ENCODE measurements at regions not wholly inside any gene's neighbourhood (a gene's known extent, or its start where the extent isn't known, plus 50 kb on each side); places are given as distances from the start of the nearest gene placed in this dataset.
"Not testable (repeated sequence)": the region's sequence is repeated elsewhere in the genome, so short reads cannot be mapped to it uniquely, and the experiment has no call there.

- DNase-seq: no peak
Measured at GRCh38 chr9:106111039-106111730, 416.8 kb downstream of the TMEM38B start.

GRCh38 chr9:106112935-106113334 is 418.6 kb downstream of the TMEM38B start:
- no peak for DNase-seq

- no peak for DNase-seq
Measured at GRCh38 chr9:106119176-106119575, 424.8 kb downstream of the TMEM38B start.

GRCh38 chr9:106120071-106120470 is 425.7 kb downstream of the TMEM38B start:
- DNase-seq: no peak

- DNase-seq: no peak
Measured at GRCh38 chr9:106127776-106128175, 433.4 kb downstream of the TMEM38B start.

- DNase-seq: no peak
Measured at GRCh38 chr9:106130374-106130773, 436.0 kb downstream of the TMEM38B start.

- DNase-seq: no peak
Measured at GRCh38 chr9:106143781-106144180, 449.4 kb downstream of the TMEM38B start.

GRCh38 chr9:106146066-106146840 is 451.9 kb downstream of the TMEM38B start:
- no peak for DNase-seq

GRCh38 chr9:106146886-106147285 is 452.5 kb downstream of the TMEM38B start:
- DNase-seq: no peak

- no peak for DNase-seq
Measured at GRCh38 chr9:106149956-106150355, 455.6 kb downstream of the TMEM38B start.

GRCh38 chr9:106156465-106156864 is 462.1 kb downstream of the TMEM38B start:
- no peak for DNase-seq

- no peak for DNase-seq
Measured at GRCh38 chr9:106172265-106172664, 477.9 kb downstream of the TMEM38B start.

GRCh38 chr9:106174346-106174745 is 480.0 kb downstream of the TMEM38B start:
- no peak for DNase-seq

- DNase-seq: no peak
Measured at GRCh38 chr9:106177216-106177615, 482.9 kb downstream of the TMEM38B start.

- no peak for DNase-seq
Measured at GRCh38 chr9:106179191-106179590, 484.9 kb downstream of the TMEM38B start.

GRCh38 chr9:106203815-106204516 is 509.6 kb downstream of the TMEM38B start:
- not testable (repeated sequence) for DNase-seq

GRCh38 chr9:106207298-106207697 is 513.0 kb downstream of the TMEM38B start:
- DNase-seq: no peak

GRCh38 chr9:106218427-106218826 is 524.1 kb downstream of the TMEM38B start:
- no peak for DNase-seq

- no peak for DNase-seq
Measured at GRCh38 chr9:106218854-106219253, 524.5 kb downstream of the TMEM38B start.

GRCh38 chr9:106220415-106220814 is 526.1 kb downstream of the TMEM38B start:
- DNase-seq: no peak

- DNase-seq: no peak
Measured at GRCh38 chr9:106228861-106229260, 534.5 kb downstream of the TMEM38B start.

GRCh38 chr9:106233116-106233515 is 538.8 kb downstream of the TMEM38B start:
- no peak for DNase-seq

- not testable (repeated sequence) for DNase-seq
Measured at GRCh38 chr9:106260908-106261307, 566.6 kb downstream of the TMEM38B start.

GRCh38 chr9:106277966-106278365 is 583.6 kb downstream of the TMEM38B start:
- no peak for DNase-seq
